Transverse colon (tissue), 4 donors: ENCODE measurements at regions not wholly inside any gene's neighbourhood (a gene's known extent, or its start where the extent isn't known, plus 50 kb on each side); places are given as distances from the start of the nearest gene placed in this dataset.

Experiments used
- CTCF ChIP-seq, 5 experiments: fragments of 200-600 bp in 3 of 5; fragments of 450-650 bp in 2 of 5; sonication (generic) in 3 of 5; IDR thresholded peaks; 1 replicate in 2 of 5; 2 replicates in 3 of 5; pipeline ENCODE4 v1.5.1; 2016 to 2017; ENCODE audit warnings: antibody characterized with exemption in 5 of 5, inconsistent platforms in 3 of 5, mild to moderate bottlenecking in 2 of 5, moderate library complexity in 1 of 5
- POLR2A ChIP-seq: fragments of 450-650 bp; IDR thresholded peaks from one replicate; pipeline ENCODE4 v1.6.1; 2016; ENCODE audit warnings: antibody characterized with exemption, mild to moderate bottlenecking, moderate library complexity
- POLR2AphosphoS5 ChIP-seq, 3 donors: sonication (generic); formaldehyde crosslinking; IDR thresholded peaks; one replicate each; pipeline ENCODE4 v1.6.1; 2016; ENCODE audit warnings: antibody characterized with exemption in 3 of 3

DNA sequence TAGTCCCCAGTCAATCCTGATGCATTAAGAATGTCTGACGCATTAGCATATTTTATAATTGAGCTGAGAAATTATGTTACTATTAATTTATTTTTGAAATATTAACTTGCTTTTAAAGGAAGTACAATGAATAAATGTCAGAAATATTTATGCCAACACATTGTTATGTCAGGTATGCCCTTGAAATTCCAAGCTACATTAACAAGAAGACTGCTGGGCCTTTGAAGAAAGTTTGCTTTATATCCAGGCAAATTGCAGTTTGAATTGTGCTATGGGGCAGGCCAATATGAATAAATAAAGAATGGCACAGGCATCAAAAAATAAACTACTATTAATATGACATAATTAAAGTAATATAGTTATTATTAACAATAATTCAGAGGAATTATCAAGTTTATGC lies 1391.3 kb downstream of the PLA2G4A start:
- TF ChIP-seq POLR2A (no peak), POLR2AphosphoS5 (IDR thresholded peaks at IDR 0.05) (no peak), CTCF (IDR thresholded peaks at IDR 0.05) (no peak)
